WTC11 (cell line): ENCODE measurements at regions not wholly inside any gene's neighbourhood (a gene's known extent, or its start where the extent isn't known, plus 50 kb on each side); places are given as distances from the start of the nearest gene placed in this dataset.

ENCODE experiments used
- ATAC-seq: fragments of 200-7000 bp; cut with Tn5 transposase; 2 replicates; pipeline ENCODE4 v1.10.0; 2021; ENCODE audit warnings: mild to moderate bottlenecking, moderate library complexity
- CTCF ChIA-PET: fragments of 300-600 bp; sonication (Branson Sonifier 250); formaldehyde crosslinking; loops from one replicate; lab custom pipeline; 2021; ENCODE audit warnings: antibody characterized with exemption; lab: Charles Lee
- POLR2A ChIA-PET: fragments of 350-600 bp; sonication (Branson Sonifier 250); formaldehyde crosslinking; loops from one replicate; lab custom pipeline; 2021; ENCODE audit warnings: antibody characterized with exemption; lab: Charles Lee
- DNase-seq: peaks from one replicate; pipeline ENCODE4 v3.0.0; 2021; ENCODE audit warnings: low spot score
- H3K27ac Mint-ChIP-seq: 2 replicates; pipeline ENCODE4 v1.8.0; 2021; ENCODE audit warnings: mixed read lengths
- H3K27me3 Mint-ChIP-seq: 2 replicates; pipeline ENCODE4 v1.8.0; 2021; ENCODE audit warnings: low read depth, mild to moderate bottlenecking, moderate library complexity, mixed read lengths
- H3K36me3 Mint-ChIP-seq: 2 replicates; pipeline ENCODE4 v1.8.0; 2021; ENCODE audit warnings: mixed read lengths
- H3K4me1 Mint-ChIP-seq: 2 replicates; pipeline ENCODE4 v1.8.0; 2022; ENCODE audit warnings: mixed read lengths
- H3K4me3 Mint-ChIP-seq: 2 replicates; pipeline ENCODE4 v1.8.0; 2021; ENCODE audit warnings: mild to moderate bottlenecking, moderate library complexity, mixed read lengths
- H3K9me3 Mint-ChIP-seq: 2 replicates; pipeline ENCODE4 v1.8.0; 2021; ENCODE audit warnings: mixed read lengths
- CBFB ChIP-seq: sonication (generic); formaldehyde crosslinking; IDR thresholded peaks from 2 replicates; pipeline ENCODE4 v1.8.1; 2022; ENCODE audit warnings: mild to moderate bottlenecking, low read depth, missing genetic modification reagents
- KAT7 ChIP-seq: sonication (generic); formaldehyde crosslinking; IDR thresholded peaks from 2 replicates; pipeline ENCODE4 v1.8.1; 2023; ENCODE audit warnings: missing genetic modification reagents, mild to moderate bottlenecking, borderline replicate concordance
- MLX ChIP-seq: sonication (generic); formaldehyde crosslinking; IDR thresholded peaks from 2 replicates; pipeline ENCODE4 v1.8.1; 2023; ENCODE audit warnings: mild to moderate bottlenecking, missing genetic modification reagents, moderate library complexity
- MYBL2 ChIP-seq: sonication (generic); formaldehyde crosslinking; IDR thresholded peaks from 2 replicates; pipeline ENCODE4 v1.8.1; 2023; ENCODE audit warnings: mild to moderate bottlenecking, moderate library complexity, missing genetic modification reagents
- NFATC4 ChIP-seq: fragments of 250-450 bp; sonication (Bioruptor Pico); IDR thresholded peaks from 2 replicates; pipeline ENCODE4 v1.9.0; 2021; ENCODE audit warnings: mild to moderate bottlenecking
- NR2C2 ChIP-seq: sonication (generic); formaldehyde crosslinking; IDR thresholded peaks from 2 replicates; pipeline ENCODE4 v1.8.0; 2022; ENCODE audit warnings: mild to moderate bottlenecking, missing genetic modification reagents
- NR3C1 ChIP-seq: sonication (generic); formaldehyde crosslinking; conservative IDR thresholded peaks from 2 replicates; pipeline ENCODE4 v1.8.1; 2023; ENCODE audit warnings: low read depth, mild to moderate bottlenecking, missing genetic modification reagents
- PRRX2 ChIP-seq: fragments of 250-450 bp; sonication (Bioruptor Pico); IDR thresholded peaks from 2 replicates; pipeline ENCODE4 v1.8.0; 2021; ENCODE audit warnings: mild to moderate bottlenecking
- RORB ChIP-seq: fragments of 250-450 bp; sonication (Bioruptor Pico); IDR thresholded peaks from 2 replicates; pipeline ENCODE4 v1.9.0; 2021; ENCODE audit warnings: mild to moderate bottlenecking
- SMAD4 ChIP-seq: sonication (generic); formaldehyde crosslinking; IDR thresholded peaks from 2 replicates; pipeline ENCODE4 v1.8.0; 2022; ENCODE audit warnings: mild to moderate bottlenecking, missing genetic modification reagents
- TCF7 ChIP-seq: sonication (generic); formaldehyde crosslinking; IDR thresholded peaks from 2 replicates; pipeline ENCODE4 v1.8.0; 2022; ENCODE audit warnings: mild to moderate bottlenecking, low read depth, missing genetic modification reagents, moderate library complexity
- TEAD1 ChIP-seq: sonication (generic); formaldehyde crosslinking; IDR thresholded peaks from 2 replicates; pipeline ENCODE4 v1.8.0; 2022; ENCODE audit warnings: mild to moderate bottlenecking, missing genetic modification reagents
- ZNF219 ChIP-seq: sonication (generic); formaldehyde crosslinking; IDR thresholded peaks from 2 replicates; pipeline ENCODE4 v1.8.0; 2023; ENCODE audit warnings: missing genetic modification reagents, mild to moderate bottlenecking, borderline replicate concordance
- TF ChIP-seq, protein P1 (sequence below): sonication (generic); formaldehyde crosslinking; IDR thresholded peaks from 2 replicates; pipeline ENCODE4 v1.8.1; 2023; ENCODE audit warnings: mild to moderate bottlenecking, moderate library complexity, missing genetic modification reagents
- TF ChIP-seq, protein P2 (sequence below): sonication (generic); formaldehyde crosslinking; IDR thresholded peaks from 2 replicates; pipeline ENCODE4 v1.8.0; 2022; ENCODE audit warnings: missing genetic modification reagents
- TF ChIP-seq, protein P3 (sequence below): fragments of 250-450 bp; sonication (Bioruptor Pico); IDR thresholded peaks from 2 replicates; pipeline ENCODE4 v1.9.0; 2021; ENCODE audit warnings: moderate library complexity, mild to moderate bottlenecking, inconsistent platforms, borderline replicate concordance
- TF ChIP-seq, protein P4 (sequence below): sonication (generic); formaldehyde crosslinking; IDR thresholded peaks from 2 replicates; pipeline ENCODE4 v1.8.0; 2023; ENCODE audit warnings: missing genetic modification reagents
- TF ChIP-seq, protein P5 (sequence below): sonication (generic); formaldehyde crosslinking; IDR thresholded peaks from 2 replicates; pipeline ENCODE4 v1.8.0; 2023; ENCODE audit warnings: missing genetic modification reagents, mild to moderate bottlenecking, borderline replicate concordance

- Mint-ChIP-seq H3K9me3 (no peaks in the 10 kb centered on the region), H3K27ac (no peak overlapping the region), H3K36me3 (no peaks in the 10 kb centered on the region), H3K4me3 (no peak overlapping the region), H3K4me1 (0 out of 2 replicates have a peak, but pooled peaks cover 6% of the 10 kb centered on the region), H3K27me3 (no peaks in the 10 kb centered on the region)
- CTCF ChIA-PET, result no interaction called here
- ATAC-seq, result no peak
- no peak for TF ChIP-seq ZNF219 (CRISPR knock-in tag)
- TF ChIP-seq, protein P1, sequence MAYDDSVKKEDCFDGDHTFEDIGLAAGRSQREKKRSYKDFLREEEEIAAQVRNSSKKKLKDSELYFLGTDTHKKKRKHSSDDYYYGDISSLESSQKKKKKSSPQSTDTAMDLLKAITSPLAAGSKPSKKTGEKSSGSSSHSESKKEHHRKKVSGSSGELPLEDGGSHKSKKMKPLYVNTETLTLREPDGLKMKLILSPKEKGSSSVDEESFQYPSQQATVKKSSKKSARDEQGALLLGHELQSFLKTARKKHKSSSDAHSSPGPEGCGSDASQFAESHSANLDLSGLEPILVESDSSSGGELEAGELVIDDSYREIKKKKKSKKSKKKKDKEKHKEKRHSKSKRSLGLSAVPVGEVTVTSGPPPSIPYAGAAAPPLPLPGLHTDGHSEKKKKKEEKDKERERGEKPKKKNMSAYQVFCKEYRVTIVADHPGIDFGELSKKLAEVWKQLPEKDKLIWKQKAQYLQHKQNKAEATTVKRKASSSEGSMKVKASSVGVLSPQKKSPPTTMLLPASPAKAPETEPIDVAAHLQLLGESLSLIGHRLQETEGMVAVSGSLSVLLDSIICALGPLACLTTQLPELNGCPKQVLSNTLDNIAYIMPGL (CRISPR knock-in tag), result no peak
- TF ChIP-seq, protein P2, sequence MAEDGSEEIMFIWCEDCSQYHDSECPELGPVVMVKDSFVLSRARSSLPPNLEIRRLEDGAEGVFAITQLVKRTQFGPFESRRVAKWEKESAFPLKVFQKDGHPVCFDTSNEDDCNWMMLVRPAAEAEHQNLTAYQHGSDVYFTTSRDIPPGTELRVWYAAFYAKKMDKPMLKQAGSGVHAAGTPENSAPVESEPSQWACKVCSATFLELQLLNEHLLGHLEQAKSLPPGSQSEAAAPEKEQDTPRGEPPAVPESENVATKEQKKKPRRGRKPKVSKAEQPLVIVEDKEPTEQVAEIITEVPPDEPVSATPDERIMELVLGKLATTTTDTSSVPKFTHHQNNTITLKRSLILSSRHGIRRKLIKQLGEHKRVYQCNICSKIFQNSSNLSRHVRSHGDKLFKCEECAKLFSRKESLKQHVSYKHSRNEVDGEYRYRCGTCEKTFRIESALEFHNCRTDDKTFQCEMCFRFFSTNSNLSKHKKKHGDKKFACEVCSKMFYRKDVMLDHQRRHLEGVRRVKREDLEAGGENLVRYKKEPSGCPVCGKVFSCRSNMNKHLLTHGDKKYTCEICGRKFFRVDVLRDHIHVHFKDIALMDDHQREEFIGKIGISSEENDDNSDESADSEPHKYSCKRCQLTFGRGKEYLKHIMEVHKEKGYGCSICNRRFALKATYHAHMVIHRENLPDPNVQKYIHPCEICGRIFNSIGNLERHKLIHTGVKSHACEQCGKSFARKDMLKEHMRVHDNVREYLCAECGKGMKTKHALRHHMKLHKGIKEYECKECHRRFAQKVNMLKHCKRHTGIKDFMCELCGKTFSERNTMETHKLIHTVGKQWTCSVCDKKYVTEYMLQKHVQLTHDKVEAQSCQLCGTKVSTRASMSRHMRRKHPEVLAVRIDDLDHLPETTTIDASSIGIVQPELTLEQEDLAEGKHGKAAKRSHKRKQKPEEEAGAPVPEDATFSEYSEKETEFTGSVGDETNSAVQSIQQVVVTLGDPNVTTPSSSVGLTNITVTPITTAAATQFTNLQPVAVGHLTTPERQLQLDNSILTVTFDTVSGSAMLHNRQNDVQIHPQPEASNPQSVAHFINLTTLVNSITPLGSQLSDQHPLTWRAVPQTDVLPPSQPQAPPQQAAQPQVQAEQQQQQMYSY (CRISPR knock-in tag), result no peak
- TF ChIP-seq, protein P3, sequence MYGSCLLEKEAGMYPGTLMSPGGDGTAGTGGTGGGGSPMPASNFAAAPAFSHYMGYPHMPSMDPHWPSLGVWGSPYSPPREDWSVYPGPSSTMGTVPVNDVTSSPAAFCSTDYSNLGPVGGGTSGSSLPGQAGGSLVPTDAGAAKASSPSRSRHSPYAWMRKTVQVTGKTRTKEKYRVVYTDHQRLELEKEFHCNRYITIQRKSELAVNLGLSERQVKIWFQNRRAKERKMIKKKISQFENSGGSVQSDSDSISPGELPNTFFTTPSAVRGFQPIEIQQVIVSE (CRISPR knock-in tag), result no peak
- TF ChIP-seq KAT7 (CRISPR knock-in tag), result no peak
- TF ChIP-seq, protein P4, sequence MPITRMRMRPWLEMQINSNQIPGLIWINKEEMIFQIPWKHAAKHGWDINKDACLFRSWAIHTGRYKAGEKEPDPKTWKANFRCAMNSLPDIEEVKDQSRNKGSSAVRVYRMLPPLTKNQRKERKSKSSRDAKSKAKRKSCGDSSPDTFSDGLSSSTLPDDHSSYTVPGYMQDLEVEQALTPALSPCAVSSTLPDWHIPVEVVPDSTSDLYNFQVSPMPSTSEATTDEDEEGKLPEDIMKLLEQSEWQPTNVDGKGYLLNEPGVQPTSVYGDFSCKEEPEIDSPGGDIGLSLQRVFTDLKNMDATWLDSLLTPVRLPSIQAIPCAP, result no peak
- no peak for TF ChIP-seq CBFB
- no peak for TF ChIP-seq SMAD4 (CRISPR knock-in tag)
- POLR2A ChIA-PET, result no interaction called here
- DNase-seq, result no peak
Measured at GRCh38 chr13:104592127-104592526, 1525.9 kb upstream of the SLC10A2 start.

DNA sequence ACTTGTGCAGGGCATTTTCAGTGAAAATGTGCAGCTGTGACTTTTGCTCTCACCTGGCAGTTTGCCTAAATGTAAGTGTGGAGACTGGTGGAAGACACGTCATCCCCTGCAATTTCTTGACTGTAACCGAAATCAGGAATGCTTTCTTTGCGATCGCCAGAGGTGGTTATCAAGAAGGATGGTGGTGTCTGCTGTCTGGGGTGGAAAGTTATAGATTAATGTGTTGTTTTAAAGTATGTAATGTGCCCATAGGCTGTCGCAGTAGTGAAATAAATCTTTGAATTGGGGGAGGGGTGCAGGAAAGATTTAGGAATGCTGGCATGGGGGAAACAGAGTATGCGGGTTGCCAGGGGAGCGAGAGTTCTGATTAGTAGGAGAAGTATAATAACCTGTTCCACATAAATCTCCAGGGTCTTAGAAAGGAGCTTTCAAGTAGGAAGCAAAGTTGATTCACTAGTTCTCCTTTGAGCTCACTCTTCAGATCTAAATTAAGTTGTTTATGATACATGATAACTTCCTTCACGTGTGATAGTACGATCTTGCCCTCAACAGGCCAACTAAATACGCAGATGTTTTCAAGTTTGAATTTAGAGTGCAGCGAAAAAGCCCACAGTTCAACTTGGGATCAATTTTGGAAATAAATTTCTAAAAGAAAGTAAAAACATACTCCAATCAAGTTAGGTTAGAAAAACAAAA is 1520.0 kb upstream of the SLC10A2 start:
- no peak overlapping the region for H3K27ac Mint-ChIP-seq
- H3K27me3 Mint-ChIP-seq, result no peaks in the 10 kb centered on the region
- H3K36me3 Mint-ChIP-seq, result no peaks in the 10 kb centered on the region
- peaks cover 10% of the 10 kb centered on the region for H3K9me3 Mint-ChIP-seq
- POLR2A ChIA-PET, result no interaction called here
- peaks cover 6% of the 10 kb centered on the region for H3K4me1 Mint-ChIP-seq
- ATAC-seq (no peak), DNase-seq (no peak)
- CTCF ChIA-PET, result no interaction called here
- H3K4me3 Mint-ChIP-seq, result no peak overlapping the region
- TF ChIP-seq NR3C1, result no peak
- TF ChIP-seq, protein P5, sequence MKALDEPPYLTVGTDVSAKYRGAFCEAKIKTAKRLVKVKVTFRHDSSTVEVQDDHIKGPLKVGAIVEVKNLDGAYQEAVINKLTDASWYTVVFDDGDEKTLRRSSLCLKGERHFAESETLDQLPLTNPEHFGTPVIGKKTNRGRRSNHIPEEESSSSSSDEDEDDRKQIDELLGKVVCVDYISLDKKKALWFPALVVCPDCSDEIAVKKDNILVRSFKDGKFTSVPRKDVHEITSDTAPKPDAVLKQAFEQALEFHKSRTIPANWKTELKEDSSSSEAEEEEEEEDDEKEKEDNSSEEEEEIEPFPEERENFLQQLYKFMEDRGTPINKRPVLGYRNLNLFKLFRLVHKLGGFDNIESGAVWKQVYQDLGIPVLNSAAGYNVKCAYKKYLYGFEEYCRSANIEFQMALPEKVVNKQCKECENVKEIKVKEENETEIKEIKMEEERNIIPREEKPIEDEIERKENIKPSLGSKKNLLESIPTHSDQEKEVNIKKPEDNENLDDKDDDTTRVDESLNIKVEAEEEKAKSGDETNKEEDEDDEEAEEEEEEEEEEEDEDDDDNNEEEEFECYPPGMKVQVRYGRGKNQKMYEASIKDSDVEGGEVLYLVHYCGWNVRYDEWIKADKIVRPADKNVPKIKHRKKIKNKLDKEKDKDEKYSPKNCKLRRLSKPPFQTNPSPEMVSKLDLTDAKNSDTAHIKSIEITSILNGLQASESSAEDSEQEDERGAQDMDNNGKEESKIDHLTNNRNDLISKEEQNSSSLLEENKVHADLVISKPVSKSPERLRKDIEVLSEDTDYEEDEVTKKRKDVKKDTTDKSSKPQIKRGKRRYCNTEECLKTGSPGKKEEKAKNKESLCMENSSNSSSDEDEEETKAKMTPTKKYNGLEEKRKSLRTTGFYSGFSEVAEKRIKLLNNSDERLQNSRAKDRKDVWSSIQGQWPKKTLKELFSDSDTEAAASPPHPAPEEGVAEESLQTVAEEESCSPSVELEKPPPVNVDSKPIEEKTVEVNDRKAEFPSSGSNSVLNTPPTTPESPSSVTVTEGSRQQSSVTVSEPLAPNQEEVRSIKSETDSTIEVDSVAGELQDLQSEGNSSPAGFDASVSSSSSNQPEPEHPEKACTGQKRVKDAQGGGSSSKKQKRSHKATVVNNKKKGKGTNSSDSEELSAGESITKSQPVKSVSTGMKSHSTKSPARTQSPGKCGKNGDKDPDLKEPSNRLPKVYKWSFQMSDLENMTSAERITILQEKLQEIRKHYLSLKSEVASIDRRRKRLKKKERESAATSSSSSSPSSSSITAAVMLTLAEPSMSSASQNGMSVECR (CRISPR knock-in tag), result no peak
- TF ChIP-seq MLX (CRISPR knock-in tag), result no peak
- no peak for TF ChIP-seq MYBL2 (CRISPR knock-in tag)
- no peak for TF ChIP-seq NFATC4 (CRISPR knock-in tag)
- TF ChIP-seq TEAD1, result no peak
- TF ChIP-seq RORB, result no peak
- TF ChIP-seq PRRX2 (CRISPR knock-in tag), result no peak
- TF ChIP-seq NR2C2 (CRISPR knock-in tag), result no peak
- TF ChIP-seq, protein P2 (CRISPR knock-in tag), result no peak
- no peak for TF ChIP-seq TCF7 (CRISPR knock-in tag)
